HG03520 (cell line): ENCODE measurements at regions not wholly inside any gene's neighbourhood (a gene's known extent, or its start where the extent isn't known, plus 50 kb on each side); places are given as distances from the start of the nearest gene placed in this dataset.

Experiments
- ATAC-seq: cut with Tn5 transposase; IDR thresholded peaks from one replicate; pipeline ENCODE4 v1.9.1; 2021; ENCODE audit warnings: mild to moderate bottlenecking, moderate library complexity; ENCODE audit not compliant: unreplicated experiment

DNA sequence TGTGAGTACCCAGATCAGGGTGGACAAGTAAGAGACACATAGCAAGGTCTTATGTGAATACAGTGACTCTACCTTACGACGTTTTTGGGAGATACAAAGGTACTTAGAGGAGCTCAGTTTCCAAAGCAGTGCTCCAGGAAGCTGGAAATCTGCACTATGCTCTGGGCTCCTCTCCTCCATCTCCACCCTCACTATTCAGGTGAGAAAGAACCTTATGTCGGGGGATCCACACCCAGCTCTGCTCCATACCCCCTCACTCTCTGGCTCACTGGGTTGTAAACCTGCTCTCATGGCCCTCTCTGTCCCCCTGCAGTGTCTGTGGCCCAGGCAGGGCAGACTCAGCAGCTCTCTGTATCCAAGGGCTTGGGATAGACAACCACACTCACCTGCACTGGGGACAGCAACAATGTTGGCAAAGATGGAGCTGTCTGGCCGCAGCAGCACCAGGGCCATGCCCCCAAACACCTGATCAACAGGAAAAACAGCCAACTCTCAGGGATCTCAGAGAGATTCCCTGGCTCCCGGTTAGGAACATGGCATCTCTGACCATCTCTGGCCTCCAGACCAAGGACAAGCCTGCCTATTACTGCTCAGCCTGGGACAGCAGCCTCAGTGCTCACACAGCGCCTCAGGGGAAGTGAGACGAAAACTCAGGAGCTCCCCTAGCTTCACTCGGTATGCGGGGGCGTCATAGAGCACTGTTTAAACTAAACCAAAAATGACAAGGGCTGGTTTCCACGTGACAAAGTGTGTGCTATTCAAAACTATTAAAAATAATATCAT lies 60.9 kb upstream of the TOP3B start:
- no peak for ATAC-seq

DNA sequence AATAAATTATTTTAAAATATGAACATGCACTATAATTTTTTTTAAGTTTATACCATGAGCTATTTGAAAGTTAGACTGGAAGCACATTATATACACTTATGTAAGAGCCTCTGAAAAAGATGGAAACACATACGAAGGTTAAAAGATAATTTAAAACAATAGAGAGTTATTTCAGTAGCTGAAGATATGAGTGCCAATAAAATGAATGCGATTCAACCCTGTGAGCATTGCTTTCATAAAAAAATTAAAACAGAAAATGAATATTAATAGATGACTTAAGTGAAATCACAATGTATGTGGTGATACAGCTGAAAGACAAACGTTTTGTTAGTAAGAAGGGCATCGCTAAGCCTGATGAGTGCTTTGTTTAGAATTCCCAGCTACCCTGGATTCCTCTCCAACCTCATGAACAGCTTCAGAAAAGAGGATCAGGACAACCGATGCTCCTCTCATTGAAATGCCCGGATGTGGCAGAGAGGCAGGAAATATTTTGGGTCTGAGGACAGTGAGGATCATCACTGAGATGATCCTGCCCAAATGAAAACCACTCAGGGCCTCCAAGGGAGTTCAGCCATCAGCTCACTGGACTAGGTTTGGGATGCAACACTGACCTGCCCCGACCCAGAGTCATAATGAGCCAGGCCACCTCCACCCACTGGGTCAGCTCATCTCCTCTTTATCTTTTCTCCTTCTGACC lies 60.2 kb upstream of the TOP3B start:
- no peak for ATAC-seq

DNA sequence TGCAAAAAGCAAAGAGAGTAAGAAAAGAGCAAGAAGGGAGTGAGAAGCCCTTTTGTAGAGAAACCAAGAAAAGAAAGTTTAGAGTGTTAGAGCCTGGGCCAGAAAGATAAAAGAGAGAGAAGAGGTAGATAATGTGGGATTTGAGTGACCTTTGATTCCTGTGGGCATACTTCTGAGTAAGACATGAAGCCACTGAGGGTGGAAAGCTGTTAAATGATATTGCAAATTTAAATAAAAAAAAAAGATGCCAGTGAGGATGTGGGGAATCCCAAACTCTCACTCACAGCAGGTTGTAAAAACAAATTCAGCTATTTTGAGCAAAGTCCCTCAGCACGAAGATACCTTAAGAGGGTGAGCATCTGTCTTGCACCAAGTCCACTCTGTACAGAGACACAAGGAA lies 59.4 kb upstream of the TOP3B start:
- ATAC-seq = no peak

DNA sequence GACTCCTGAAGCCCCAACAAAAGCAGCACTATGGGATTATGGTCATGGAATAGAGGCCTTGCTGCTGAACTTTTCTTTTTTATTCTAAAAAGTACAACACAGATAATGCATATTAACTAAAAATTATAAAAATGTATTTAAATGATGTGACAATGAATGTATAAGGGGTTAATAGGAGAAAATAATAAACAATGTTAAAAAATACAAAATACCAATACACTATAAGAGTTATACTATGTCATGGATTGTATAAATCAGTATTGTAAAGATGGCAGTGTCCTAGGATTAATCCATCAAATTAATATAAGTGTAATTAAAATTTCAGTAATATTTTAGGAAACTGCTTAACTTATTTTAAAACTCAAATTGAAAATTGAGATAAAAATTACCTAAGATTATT lies 58.3 kb upstream of the TOP3B start:
- ATAC-seq = no peak

DNA sequence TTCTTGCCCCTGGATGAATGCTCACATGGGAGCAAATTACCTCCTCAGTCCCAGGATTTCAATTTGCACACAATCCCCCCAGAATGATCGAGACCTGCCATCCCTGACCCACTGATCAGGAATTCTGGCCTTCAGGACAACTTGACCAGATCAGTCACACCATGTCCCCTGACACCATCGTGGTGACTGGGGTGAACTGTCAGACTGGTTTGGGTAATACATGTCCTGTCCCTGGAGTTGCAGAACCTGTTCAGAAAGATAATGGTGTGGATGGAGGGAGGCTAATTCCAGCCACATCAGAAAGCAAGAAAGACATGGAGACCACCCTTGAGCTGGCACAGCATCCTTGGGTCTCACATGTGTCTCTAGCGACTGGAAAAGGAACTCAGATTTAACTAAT lies 57.9 kb upstream of the TOP3B start:
- no peak for ATAC-seq

DNA sequence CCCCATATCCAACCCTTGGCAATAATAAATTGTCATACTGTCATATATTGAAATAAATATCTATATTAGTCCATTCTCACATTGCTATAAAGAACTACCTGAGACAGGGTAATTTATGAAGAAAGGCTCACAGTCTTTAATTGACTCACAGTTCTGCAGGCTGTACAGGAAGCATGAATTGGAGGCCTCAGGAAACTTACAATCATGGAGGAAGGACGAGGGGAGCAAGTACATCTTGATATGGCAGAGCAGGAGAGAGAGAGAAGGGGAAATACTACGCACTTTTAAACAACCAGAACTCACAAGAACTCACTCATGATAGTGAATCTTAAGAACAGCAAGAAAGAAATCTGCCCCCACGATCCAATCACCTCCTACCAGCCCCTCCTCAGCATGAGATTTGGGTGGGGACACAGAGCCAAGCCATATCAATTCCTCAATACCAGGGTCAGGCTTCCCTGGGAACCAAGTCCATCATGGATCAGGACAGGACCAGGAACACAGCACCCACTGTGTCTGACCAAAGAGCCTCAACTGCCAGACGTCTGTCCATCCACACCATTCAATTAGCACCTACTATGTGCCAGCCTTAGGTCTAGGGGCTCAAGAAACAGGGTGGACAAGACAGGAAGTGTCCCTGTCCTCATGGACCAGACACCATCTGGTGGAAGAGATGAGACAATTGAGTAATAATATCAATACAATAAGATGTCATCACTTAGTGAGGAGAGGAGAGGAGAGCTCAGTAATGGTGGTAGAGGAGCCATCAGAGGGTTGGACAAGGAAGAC lies 56.9 kb upstream of the TOP3B start:
- no peak for ATAC-seq

DNA sequence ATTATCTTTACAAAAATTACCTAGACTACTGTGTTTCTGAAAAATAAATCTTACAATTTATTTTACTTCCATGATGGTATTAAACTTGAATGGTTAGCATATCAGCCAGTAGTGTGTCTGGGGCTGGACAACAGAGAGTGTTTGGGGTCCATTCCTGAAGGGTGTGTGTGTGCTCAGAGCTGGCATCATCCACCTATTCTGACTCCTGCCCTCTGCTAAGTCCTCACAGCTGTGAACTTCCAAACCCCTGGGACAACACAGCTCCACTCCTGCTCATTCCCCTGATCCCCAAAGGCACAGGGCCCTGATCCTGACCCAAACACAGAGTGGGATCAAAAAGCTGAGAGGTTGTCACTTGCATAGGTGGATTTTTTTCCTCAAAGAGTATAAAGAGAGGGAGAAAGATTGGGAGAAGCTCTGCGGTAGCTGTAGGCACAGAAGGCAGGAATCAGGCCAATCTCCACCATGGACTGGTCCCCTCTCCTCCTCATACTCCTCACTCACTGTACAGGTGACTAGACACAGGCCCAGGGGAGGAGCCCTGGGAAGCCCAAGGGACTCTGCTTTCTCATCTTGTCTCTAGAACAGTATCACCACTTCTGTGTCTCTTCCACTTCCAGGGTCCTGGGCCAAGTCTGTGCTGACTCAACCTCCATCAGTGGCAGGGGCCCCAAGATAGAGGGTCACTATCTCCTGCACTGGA lies 55.7 kb upstream of the TOP3B start:
- no peak for ATAC-seq

DNA sequence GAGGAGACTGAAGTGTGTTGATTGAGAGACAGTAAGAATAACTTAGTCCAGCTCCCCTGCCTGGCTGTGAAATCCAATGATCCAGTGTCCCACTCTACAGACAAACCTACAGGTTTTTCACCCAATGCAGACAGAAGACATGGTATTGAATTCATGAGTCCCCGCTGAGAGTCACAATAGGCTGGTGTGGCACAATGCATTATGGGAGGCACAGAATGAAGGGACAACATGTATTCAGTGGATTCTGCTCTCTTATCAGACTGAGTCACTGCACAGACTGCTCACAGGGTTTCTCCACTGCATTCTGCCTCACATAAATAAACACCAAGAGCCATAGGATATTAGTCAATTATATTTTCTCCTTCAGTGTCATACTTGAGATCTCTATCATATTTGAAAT lies 55.2 kb upstream of the TOP3B start:
- no peak for ATAC-seq

DNA sequence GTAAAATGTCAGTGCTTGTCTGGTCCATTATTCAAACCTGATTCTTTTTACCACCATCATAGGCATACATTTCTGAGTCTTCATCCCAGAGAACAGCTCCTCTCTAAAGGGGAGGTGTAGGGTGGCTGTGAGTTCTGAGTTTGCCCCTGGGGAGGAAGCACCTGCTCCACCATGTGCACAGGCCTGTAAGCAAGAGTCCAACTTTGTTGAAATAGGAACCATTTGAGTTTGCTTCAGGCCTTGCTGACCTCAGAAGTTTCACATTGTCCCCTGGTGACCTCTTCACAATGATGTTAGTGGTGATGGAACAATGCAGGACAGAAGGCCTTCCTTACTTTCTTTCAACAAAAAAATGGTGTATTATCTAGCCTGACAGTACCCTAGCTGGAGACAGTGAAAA lies 54.6 kb upstream of the TOP3B start:
- no peak for ATAC-seq

DNA sequence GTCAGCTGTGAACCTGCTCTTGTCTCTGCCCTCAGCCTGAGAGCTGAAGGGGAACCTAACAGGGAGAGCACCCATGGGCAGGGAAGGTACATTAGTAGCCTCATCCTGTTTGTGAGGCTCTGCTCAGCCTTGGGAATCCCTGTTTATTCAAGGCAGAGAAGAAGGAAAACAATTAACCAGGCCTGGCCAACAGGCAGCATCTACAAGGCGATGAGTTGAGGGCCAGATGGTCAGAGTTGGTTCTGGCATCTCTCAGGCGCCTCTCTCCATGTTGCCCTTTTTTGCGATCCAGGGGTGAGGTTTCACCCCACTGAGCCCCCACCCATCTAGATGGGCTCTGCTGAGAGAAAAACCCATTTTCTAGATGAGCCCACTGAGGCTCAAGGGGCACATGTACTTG lies 54.0 kb upstream of the TOP3B start:
- no peak for ATAC-seq

DNA sequence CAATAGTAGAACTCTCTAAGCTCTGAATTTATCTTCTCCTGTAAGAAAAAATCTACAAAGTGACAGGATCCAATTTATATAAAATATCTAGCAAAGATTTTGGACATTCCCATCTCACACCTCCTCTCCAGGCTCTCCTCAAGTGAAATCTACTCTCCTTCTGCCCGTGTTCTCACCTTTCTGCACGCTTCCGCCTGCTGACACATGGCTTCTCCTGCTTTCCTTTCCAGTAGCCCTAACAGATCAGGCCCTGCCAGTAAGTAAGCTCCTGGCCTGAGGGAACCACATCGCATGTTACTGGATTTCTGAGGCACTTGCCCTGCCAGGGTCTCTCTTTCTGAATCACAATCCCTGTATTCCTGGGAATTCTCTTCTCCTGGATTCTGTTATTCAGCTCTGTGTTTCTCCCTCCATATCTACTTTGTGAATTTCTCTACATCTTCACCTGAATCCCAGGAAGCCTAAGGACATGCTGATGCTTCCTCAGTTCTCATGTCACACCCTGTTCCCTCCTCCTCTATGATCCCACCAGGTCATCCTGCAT lies 53.3 kb upstream of the TOP3B start:
- ATAC-seq = no peak

DNA sequence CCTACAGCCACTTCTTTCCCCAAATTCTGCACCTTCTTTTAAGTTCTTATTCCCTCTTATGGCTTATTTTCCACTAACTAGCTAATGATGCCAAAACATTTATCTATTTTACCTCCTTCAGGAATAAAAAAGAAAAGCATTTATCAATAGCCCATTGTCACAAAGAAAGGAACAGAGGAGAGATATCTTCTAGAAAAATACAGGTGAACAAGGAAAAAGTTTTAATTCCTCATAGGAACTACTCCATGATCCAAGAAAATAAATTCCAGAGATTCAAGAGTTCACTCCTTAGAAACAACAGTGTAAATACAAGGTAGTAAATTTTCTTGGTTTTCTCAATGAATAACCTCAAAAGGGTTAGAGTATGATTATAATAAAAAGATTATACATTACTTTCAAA lies 52.6 kb upstream of the TOP3B start:
- no peak for ATAC-seq

DNA sequence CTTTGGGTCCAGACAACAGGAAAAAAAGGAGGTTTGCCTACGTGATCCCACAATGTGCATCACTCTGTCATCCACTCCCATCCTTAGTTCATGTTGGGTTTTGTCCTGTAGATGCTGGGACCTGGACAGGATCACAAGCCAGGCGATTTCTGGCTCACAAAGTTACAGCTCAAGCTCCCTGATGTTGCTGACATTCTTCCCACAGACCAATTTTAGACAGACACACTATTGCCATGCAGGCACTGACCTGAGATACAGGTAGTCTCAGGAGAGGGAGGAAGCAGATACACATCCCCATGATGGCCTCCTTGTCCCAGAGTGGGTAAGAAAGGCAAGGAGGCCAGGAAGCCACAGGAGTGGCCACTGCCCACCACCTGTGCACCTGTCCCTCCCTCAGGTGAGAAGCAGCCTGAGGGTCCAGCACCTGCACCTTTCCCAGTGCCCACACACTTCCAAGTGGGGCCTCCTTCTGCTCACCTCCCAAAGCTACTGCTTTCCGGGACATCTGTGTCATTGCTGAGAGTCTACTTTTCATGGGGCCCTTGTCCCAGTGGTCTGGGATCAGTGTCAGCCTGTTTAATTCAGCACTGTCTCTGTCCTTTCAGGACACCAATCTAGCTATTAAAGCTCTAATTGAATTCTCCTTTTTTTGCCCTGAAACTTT lies 52.0 kb upstream of the TOP3B start:
- ATAC-seq = no peak

DNA sequence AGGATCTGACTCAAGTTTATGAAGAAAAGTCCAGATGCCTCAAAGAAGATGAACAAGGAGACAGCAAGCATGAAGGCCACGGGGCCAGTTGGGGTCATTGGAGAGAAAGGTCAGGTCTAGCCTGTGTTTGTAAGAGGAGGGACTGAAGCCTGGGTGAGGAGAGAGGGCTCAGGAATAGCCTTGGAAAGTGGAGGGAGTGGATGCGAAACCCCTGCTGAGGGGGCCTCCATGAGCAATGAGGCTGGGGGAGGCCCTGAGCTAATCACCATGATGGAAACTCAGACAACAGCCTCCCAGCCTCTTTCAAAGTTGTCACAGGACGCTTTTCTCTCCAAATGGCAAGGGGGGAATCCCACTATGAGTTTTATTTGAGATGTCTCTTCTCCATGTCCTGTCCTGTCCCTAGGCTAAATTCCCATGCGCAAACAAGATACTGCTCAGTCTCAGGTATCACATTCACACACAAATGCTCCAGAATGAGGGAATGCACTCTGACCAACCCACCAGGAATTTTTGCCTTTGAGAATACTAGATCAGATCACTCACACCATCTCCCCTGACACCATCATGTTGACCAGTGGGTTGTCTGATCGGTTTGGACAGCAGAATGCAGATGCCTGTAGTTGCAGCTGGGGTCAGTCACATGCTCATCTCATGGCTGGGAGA lies 51.3 kb upstream of the TOP3B start:
- no peak for ATAC-seq

DNA sequence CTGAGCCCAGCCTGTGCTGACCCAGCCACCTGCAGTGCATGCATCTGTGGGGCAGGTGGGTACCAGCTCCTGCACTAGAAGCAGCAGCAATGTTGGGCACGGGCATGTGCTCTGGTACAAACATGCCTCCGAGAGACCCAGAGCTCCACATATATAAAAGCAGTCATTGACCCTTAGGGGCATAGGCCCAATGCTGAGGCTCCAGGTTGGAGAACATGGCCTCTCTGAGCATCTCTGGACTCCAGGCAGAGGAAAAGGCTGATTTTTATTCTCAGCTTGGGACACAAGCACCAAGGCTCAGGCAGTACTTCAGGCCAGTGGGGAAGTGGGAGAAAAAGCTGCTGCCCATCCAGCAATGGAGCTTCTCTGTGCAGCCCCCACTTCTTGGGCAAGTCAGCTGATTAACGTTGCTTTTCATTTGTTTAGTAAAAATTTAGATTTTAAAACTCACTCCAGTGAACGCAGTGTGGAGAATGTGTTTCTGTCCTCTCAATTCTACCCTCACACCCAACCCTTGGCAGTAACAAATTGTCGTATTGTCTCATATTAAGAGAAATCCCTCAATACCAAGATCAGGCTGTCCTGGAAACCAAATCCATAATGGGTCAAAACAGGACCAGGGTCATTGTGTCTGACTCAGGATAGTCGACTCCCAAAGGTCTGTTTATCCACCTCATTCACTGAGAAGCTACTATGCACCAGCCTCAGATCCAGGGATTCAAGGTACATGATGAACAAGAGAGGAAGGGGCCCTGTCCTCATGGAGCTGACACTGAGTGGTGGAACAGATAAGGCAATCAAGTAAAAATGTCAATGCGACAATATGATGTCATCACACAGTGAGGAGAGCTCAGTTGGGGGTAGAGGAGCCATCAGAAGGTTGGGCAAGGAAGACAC lies 50.6 kb upstream of the TOP3B start:
- ATAC-seq = no peak

DNA sequence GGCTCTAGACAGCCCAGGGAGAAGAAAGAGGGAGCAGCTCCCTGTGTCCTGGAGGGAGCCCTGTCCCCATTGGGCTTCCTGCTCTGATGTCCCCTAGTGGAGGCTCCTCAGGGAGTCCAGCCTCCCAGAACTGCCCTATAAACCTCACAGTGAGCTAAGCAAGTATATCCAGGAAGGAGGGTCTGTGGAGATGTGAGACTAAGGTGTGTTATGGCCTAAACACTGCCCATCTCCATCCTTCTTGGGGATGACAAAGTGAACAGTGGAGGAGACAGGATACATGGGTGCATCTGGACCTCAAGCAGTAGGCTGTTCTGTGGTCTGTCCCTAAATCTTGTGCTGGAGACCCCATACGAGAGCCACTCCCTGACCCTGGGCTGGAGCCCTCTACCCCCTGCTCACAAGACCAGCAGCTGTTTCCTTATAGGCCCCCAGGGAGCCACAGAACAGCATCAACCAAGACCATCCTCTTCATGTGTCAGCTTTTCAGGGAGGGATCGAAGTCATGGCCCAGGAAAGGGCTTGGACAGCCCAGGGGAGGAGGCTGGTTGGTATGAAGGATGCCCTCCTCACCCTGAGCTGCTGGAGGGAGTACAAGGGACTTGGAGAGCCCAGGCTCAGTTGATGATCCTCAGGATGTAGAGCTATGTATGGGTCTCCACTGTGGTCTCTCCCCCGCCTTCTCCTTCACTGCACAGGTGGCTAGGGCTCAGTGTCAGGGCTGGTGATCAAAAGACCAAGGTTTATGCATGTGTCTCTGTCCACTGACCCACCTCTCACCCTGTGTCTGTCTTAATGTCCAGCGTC lies 49.7 kb upstream of the TOP3B start:
- no peak for ATAC-seq
